HepG2 (cell line): ENCODE measurements at regions not wholly inside any gene's neighbourhood (a gene's known extent, or its start where the extent isn't known, plus 50 kb on each side); places are given as distances from the start of the nearest gene placed in this dataset.

Experiments used
- ATAC-seq: fragments of 200-7000 bp; cut with Tn5 transposase; 3 replicates; pipeline ENCODE4 v1.9.1; 2020; ENCODE audit warnings: mild to moderate bottlenecking, moderate library complexity
- BruUV-seq: library from RNA; stranded (reverse); fragments of 400-500 nt; replicated peaks from 2 replicates; lab custom pipeline; 2021; lab: Mats Ljungman, UMichigan
- CTCF ChIA-PET: fragments of 300-600 bp; formaldehyde crosslinking; extraction: SDS; loops from one replicate; lab custom pipeline; 2021; ENCODE audit warnings: low total read pairs, inconsistent platforms, low intra/inter-chr PET ratio; lab: Yijun Ruan, JAX
- POLR2A ChIA-PET: fragments of 350-600 bp; sonication (Branson Sonifier 250); formaldehyde crosslinking; loops from one replicate; lab custom pipeline; 2020; ENCODE audit warnings: antibody characterized with exemption, inconsistent platforms; lab: Yijun Ruan, JAX
- DNase-seq: peaks from one replicate; pipeline ENCODE4 v3.0.0-alpha.2; 2015; ENCODE audit warnings: low spot score
- FAIRE-seq: peaks from 3 replicates; lab custom pipeline; 2011; peaks lifted over from hg19 to GRCh38; lab: Jason Lieb, UNC
- H2AFZ ChIP-seq: one replicate; pipeline ENCODE4 v1.6.1; 2011; ENCODE audit warnings: low read length, inconsistent platforms
- H3K27ac ChIP-seq: fragments of 300-600 bp; 3 replicates; pipeline ENCODE4 v1.8.0; 2011; ENCODE audit warnings: mixed run types, mild to moderate bottlenecking, mixed read lengths, low read length, inconsistent platforms; ENCODE audit not compliant: insufficient read depth; ENCODE audit errors: extremely low read length
- H3K27me3 ChIP-seq, 2 experiments: fragments of 200-600 bp in 1 of 2; 2 replicates in 1 of 2; 3 replicates in 1 of 2; pipeline versions ENCODE4 v1.6.0 to v1.8.0; 2011; ENCODE audit warnings: low read length in 2 of 2, mild to moderate bottlenecking in 2 of 2, moderate library complexity in 2 of 2, inconsistent platforms in 1 of 2; ENCODE audit not compliant: insufficient read depth in 2 of 2, control insufficient read depth in 1 of 2
- H3K36me3 ChIP-seq, 2 experiments: fragments of 200-600 bp in 1 of 2; replicated peaks in 1 of 2; 2 replicates in 1 of 2; 3 replicates in 1 of 2; pipeline versions ENCODE4 v1.5.1 to v1.8.0; 2011; ENCODE audit warnings: low read length in 2 of 2, inconsistent platforms in 1 of 2; ENCODE audit not compliant: insufficient read depth in 2 of 2, control insufficient read depth in 1 of 2
- H3K4me1 ChIP-seq: 2 replicates; pipeline ENCODE4 v1.5.1; 2012; ENCODE audit warnings: low read length, inconsistent platforms; ENCODE audit not compliant: insufficient read depth
- H3K4me2 ChIP-seq: 2 replicates; pipeline ENCODE4 v1.6.0; 2011; ENCODE audit warnings: low read depth, low read length, inconsistent platforms
- H3K4me3 ChIP-seq, 3 experiments: fragments of 200-600 bp in 1 of 3; sonication (generic), shearing (Covaris generic) in 1 of 3; replicated peaks in 1 of 3; 2 replicates each; pipeline ENCODE4 v1.5.1; 2011 to 2016; ENCODE audit warnings: low read length in 3 of 3, inconsistent platforms in 2 of 3, low read depth in 2 of 3, mild to moderate bottlenecking in 2 of 3, control low read depth in 1 of 3, mixed read lengths in 1 of 3; ENCODE audit not compliant: insufficient read depth in 1 of 3
- H3K79me2 ChIP-seq: one replicate; pipeline ENCODE4 v1.6.1; 2011; ENCODE audit warnings: low read length, inconsistent platforms; ENCODE audit not compliant: insufficient read depth
- H3K9ac ChIP-seq: 2 replicates; pipeline ENCODE4 v1.6.0; 2011; ENCODE audit warnings: mild to moderate bottlenecking, low read depth, low read length, inconsistent platforms; ENCODE audit not compliant: insufficient read depth
- H3K9me3 ChIP-seq: 2 replicates; pipeline ENCODE4 v1.5.1; 2012; ENCODE audit warnings: mild to moderate bottlenecking, low read length
- H4K20me1 ChIP-seq: 2 replicates; pipeline ENCODE4 v1.6.0; 2011; ENCODE audit warnings: inconsistent platforms, mild to moderate bottlenecking, low read length, moderate library complexity; ENCODE audit not compliant: insufficient read depth
- FOXK1 ChIP-seq: sonication (generic); formaldehyde crosslinking; IDR thresholded peaks from 2 replicates; pipeline ENCODE4 v1.4.0; 2020; ENCODE audit warnings: low read depth, missing genetic modification reagents, borderline replicate concordance
- JUNB ChIP-seq: sonication (generic); formaldehyde crosslinking; IDR thresholded peaks from 2 replicates; pipeline ENCODE4 v1.8.0; 2022; ENCODE audit warnings: missing genetic modification reagents, mild to moderate bottlenecking, borderline replicate concordance
- MAFK ChIP-seq, 2 experiments: IDR thresholded peaks in 1 of 2; conservative IDR thresholded peaks in 1 of 2; 2 replicates each; pipeline ENCODE4 v1.6.1; 2011; ENCODE audit warnings: improper control_type of control experiment in 2 of 2, low read length in 2 of 2
- MYPOP ChIP-seq: sonication (generic); formaldehyde crosslinking; IDR thresholded peaks from 2 replicates; pipeline ENCODE4 v1.8.1; 2023; ENCODE audit warnings: mild to moderate bottlenecking, moderate library complexity, missing genetic modification reagents
- NFAT5 ChIP-seq: sonication (generic); formaldehyde crosslinking; IDR thresholded peaks from 2 replicates; pipeline ENCODE4 v1.4.0; 2020; ENCODE audit warnings: missing genetic modification reagents
- SYNCRIP ChIP-seq: fragments of 200-400 bp; formaldehyde crosslinking; IDR thresholded peaks from 2 replicates; pipeline ENCODE4 v1.6.1; 2018; ENCODE audit warnings: mild to moderate bottlenecking, low read depth, low read length; ENCODE audit not compliant: insufficient read depth
- TRIM22 ChIP-seq: fragments of 450-650 bp; IDR thresholded peaks from 2 replicates; pipeline ENCODE4 v1.6.1; 2017
- ZNF280B ChIP-seq: sonication (generic); formaldehyde crosslinking; IDR thresholded peaks from 2 replicates; pipeline ENCODE4 v1.5.0; 2020; ENCODE audit warnings: missing genetic modification reagents, mild to moderate bottlenecking, borderline replicate concordance
- ZNF430 ChIP-seq: sonication (generic); formaldehyde crosslinking; IDR thresholded peaks from 2 replicates; pipeline ENCODE4 v1.9.0; 2021; ENCODE audit warnings: mild to moderate bottlenecking, missing genetic modification reagents
- ZNF441 ChIP-seq: sonication (generic); formaldehyde crosslinking; IDR thresholded peaks from 2 replicates; pipeline ENCODE4 v1.7.0; 2021; ENCODE audit warnings: missing genetic modification reagents, borderline replicate concordance
- ZNF562 ChIP-seq: sonication (generic); formaldehyde crosslinking; IDR thresholded peaks from 2 replicates; pipeline ENCODE4 v1.8.0; 2022; ENCODE audit warnings: missing genetic modification reagents, borderline replicate concordance
- ZNF589 ChIP-seq: sonication (generic); formaldehyde crosslinking; conservative IDR thresholded peaks from 2 replicates; pipeline ENCODE4 v1.8.0; 2022; ENCODE audit warnings: mild to moderate bottlenecking, moderate library complexity, missing genetic modification reagents
- ZNF672 ChIP-seq: sonication (generic); formaldehyde crosslinking; IDR thresholded peaks from 2 replicates; pipeline ENCODE4 v1.8.1; 2022; ENCODE audit warnings: missing genetic modification reagents
- WGBS: methylation state at CpG from one replicate; pipeline ENCODE4 v1.1.6; 2017; ENCODE audit warnings: low lambda C conversion rate; 5-methylcytosine and 5-hydroxymethylcytosine counted together
- in situ Hi-C: cut with HindIII; loops from 2 replicates; pipeline ENCODE4 v1.10.0; 2017; ENCODE audit warnings: low pct_unique_long_range_greater_than_20kb; ENCODE audit not compliant: extremely low pct_ligation_motif_present
- intact Hi-C: fragments of 100-400 bp; cut with micrococcal nuclease; formaldehyde crosslinking; loops from one replicate; pipeline ENCODE4 v1.10.0; 2022; ENCODE audit not compliant: unreplicated experiment

- no peak for TF ChIP-seq ZNF430 (CRISPR knock-in tag)
- TF ChIP-seq MAFK (conservative IDR thresholded peaks at IDR 0.05 in 1 of 2, IDR thresholded peaks at IDR 0.05 in 1 of 2; ENCODE audit: low read length in 2 of 2) = no peak
Measured at GRCh38 chr2:111642586-111643327, 241.2 kb downstream of the ANAPC1 start (continued).

- no peak overlapping the region for H3K4me2 ChIP-seq
- 100% methylated on average over 1 of the region's 1 CpG for WGBS
- H3K27me3 ChIP-seq = no peaks in the 10 kb centered on the region
- no peaks in the 10 kb centered on the region for H4K20me1 ChIP-seq
- intact Hi-C loops (no loop called here), in situ Hi-C loops (no loop called here)
- no peak overlapping the region for H3K9ac ChIP-seq
- ChIA-PET CTCF (no interaction called here), POLR2A (no interaction called here)
- H3K36me3 ChIP-seq = no peaks in the 10 kb centered on the region
- no peak overlapping the region for H2AFZ ChIP-seq
- H3K4me1 ChIP-seq = peaks cover 9% of the 10 kb centered on the region
- BruUV-seq = no TSS peak
- H3K79me2 ChIP-seq = no peaks in the 10 kb centered on the region
- no peak for ATAC-seq
- DNase-seq = no peak
- no peak for FAIRE-seq
- no peak overlapping the region for H3K4me3 ChIP-seq
- H3K27ac ChIP-seq = no peak overlapping the region
- peaks cover 9% of the 10 kb centered on the region for H3K9me3 ChIP-seq
- no peak for TF ChIP-seq ZNF589 (CRISPR knock-in tag)
- TF ChIP-seq ZNF280B (CRISPR knock-in tag) = no peak
- TF ChIP-seq JUNB (CRISPR knock-in tag) = no peak
- no peak for TF ChIP-seq MYPOP (CRISPR knock-in tag)
- no peak for TF ChIP-seq ZNF562 (CRISPR knock-in tag)
- TF ChIP-seq SYNCRIP = no peak
- no peak for TF ChIP-seq TRIM22
- no peak for TF ChIP-seq ZNF672 (CRISPR knock-in tag)
- TF ChIP-seq FOXK1 (CRISPR knock-in tag) = no peak
- TF ChIP-seq NFAT5 (CRISPR knock-in tag) = no peak
- TF ChIP-seq ZNF441 = no peak
Measured at GRCh38 chr2:111643759-111644158, 240.2 kb downstream of the ANAPC1 start.
